Stimulated activated CD4-positive, alpha-beta T cell treated with anti-CD3 and anti-CD28 coated beads, Interleukin-2, amount 100 ng/mL, for 24 hours (primary cell): ENCODE measurements at regions not wholly inside any gene's neighbourhood (a gene's known extent, or its start where the extent isn't known, plus 50 kb on each side); places are given as distances from the start of the nearest gene placed in this dataset.
"Not testable (repeated sequence)": the region's sequence is repeated elsewhere in the genome, so short reads cannot be mapped to it uniquely, and the experiment has no call there.

Source experiments
- DNase-seq, 2 donors: peaks; one replicate each; pipeline ENCODE4 v3.0.0-alpha.2; 2020

GRCh38 chr6:128580224-128581110 lies 60.1 kb upstream of the PTPRK start:
- no peak for DNase-seq

GRCh38 chr6:128575254-128575653 lies 54.9 kb upstream of the PTPRK start:
- DNase-seq = not testable (repeated sequence)

GRCh38 chr6:128574402-128574801 lies 54.0 kb upstream of the PTPRK start:
- no peak for DNase-seq

GRCh38 chr6:128573036-128573435 lies 52.6 kb upstream of the PTPRK start:
- DNase-seq = no peak

GRCh38 chr6:128572294-128572693 lies 51.9 kb upstream of the PTPRK start:
- no peak for DNase-seq

GRCh38 chr6:128570680-128571063 lies 50.3 kb upstream of the PTPRK start:
- no peak for DNase-seq

- DNase-seq = no peak
Measured at GRCh38 chr6:128569732-128570679, 49.6 kb upstream of the PTPRK start.
